DMS114 treated with DMSO at 0.1 percent for 48 hours (cell line): ENCODE measurements at regions not wholly inside any gene's neighbourhood (a gene's known extent, or its start where the extent isn't known, plus 50 kb on each side); places are given as distances from the start of the nearest gene placed in this dataset.
"Not testable (repeated sequence)": the region's sequence is repeated elsewhere in the genome, so short reads cannot be mapped to it uniquely, and the experiment has no call there.

Experiments
- DNase-seq: peaks from one replicate; lab custom pipeline; 2025; ENCODE audit not compliant: unreplicated experiment; lab: John Stamatoyannopoulos, UW

DNA sequence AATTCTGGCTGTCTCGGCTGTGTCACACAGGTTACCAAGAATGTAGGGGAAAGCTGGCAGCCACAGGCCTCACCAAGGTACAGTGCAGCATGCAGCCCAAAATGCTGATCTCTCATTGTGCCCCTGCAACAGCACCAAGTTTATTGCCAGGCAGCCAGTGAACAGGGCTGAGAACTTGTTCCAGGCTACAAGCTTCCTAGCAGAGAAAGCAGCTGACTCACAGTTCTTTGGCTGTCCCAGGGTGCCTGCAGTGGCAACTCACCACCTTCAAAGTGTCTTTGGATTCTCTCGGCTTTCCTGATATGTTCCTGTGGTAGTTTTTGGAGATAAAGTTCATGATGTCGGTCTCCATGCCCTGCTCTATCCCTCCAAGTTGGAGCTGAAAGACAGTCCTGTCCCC lies 719.1 kb upstream of the ANO3 start:
- no peak for DNase-seq

DNA sequence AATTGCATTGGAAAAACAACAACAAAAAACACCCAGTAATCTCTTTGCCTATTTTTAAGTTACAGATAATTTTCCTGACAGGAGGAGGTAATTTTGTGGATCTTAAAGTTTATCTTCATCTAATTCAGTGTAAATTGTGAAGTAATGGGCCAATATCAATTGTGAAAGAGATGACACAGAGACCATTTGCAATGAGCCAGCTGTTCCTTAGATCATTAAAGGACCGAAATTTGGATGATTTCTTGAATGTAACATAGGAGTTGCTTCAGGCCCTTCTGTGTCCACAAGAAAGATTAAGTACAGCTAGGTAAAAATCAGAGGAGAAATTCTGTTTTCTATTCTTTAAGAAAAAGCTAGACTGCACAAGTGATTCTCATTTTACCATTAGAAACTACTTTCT lies 718.5 kb upstream of the ANO3 start:
- no peak for DNase-seq

DNA sequence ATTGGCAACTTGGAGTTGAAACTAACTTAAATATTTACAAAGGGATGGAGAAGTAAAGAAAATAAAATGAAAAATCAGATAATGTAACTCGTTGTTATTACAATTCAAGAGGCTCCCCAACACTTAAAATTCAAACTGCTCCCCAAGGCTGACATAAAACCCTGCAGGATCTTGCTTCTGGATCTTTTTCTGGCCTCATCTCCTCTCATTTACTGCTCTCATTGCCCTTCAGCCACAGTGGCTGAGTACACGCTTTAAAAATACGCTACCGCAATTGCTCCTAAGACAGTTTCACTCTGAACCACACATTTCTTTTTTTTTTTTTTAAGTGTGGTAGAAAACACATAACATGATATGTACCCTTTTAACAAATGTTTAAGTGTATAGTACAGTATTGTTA lies 718.1 kb upstream of the ANO3 start:
- no peak for DNase-seq

DNA sequence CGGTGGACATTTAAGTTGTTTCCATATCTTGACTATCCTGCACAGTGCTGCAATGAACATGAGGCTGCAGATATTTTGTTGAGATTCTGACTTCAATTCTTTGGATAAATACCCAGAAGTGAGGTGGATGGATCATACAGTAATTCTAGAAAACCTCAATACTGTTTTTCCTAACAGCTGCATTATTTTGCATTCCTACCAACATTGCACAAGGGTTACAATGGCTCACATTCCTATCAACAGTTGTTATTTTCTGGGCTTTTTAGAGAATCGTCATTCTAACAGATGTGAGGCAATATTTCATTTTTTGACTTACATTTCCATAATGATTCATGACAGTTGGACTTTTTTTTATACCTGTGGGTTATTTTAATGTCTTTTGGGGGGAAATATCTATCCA lies 716.9 kb upstream of the ANO3 start:
- no peak for DNase-seq

DNA sequence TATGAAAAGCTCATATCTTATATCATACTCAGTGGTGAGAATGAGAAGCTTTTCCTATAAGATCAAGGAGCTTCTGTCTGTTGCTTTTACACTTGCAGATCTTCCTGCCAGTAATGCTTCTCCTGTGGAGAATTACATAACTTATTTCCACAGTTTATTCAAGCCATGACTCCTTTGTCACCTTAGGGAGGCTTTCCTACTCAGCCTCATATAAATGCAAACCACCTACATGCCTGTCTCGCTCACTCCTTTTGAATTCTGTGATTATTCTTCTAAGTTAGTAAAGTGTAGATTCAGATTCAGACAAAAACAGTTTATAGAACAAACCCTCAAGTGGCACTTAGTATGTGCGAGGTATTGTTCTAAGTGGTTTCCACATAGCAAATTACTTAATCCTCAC lies 716.1 kb upstream of the ANO3 start:
- DNase-seq, result no peak

DNA sequence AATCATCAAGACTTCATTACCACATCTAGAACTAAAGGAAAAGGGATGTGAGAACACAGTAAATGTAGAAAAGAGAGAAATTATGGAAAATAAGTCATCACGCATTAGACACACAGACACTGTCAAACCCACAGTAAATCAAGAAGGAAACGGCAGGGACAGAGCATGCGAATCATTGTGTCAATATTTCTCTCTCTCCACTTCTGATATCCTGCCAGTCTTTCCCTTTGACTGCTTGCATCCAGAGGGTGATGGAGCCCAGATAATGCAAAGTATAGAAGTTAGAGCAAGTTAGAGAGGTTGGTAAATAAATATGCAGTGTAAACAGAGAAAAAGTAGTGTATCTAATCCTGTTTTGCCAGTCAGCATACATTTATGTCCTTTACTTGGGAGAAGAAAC lies 706.8 kb upstream of the ANO3 start:
- no peak for DNase-seq

DNA sequence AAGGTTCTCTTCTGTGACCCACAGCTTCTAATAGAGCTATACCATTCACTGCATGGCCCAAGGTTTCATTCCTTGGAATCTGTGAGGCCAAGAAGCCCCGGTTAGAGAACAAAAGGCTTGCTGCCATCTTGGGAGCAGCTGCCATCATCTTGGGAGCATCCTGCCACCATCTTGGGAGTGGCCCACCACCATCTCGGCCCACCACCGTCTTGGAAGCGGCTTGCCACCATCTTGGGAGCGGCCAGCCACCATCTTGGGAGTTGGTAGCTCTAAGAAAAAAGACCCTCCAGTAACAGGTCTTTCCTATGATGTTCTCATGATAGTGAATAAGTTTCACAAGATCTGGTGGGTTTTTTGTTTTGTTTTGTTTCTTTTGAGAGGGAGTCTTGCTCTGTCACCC lies 703.9 kb upstream of the ANO3 start:
- DNase-seq, result no peak

DNA sequence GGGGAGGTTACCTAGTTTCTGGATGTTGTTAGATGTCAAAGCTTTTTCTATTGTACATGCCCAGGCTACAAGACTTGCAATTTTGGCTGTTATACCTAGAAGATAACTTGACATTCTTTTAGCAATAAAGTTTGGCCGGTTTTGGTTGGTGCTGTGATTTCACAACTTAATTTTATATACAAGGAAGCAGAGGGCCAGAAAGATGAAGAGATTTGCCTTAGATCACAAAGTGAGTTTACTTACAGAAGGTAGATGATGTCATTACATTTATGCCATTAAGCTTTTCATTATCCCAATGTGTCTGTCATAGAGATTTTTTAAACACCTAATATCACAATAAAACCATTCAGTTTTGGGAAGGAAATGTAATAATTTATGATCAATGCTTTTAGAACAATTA lies 698.7 kb upstream of the ANO3 start:
- no peak for DNase-seq

DNA sequence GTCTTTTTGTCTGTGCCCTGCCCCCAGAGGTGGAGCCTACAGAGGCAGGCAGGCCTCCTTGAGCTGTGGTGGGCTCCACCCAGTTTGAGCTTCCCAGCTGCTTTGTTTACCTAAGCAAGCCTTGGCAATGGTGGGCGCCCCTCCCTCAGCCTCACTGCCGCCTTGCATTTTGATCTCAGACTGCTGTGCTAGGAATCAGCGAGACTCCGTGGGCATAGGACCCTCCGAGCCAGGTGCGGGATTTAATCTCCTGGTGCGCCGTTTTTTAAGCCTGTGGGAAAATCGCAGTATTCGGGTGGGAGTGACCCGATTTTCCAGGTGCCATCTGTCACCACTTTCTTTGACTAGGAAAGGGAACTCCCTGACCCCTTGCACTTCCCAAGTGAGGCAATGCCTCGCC lies 682.7 kb upstream of the ANO3 start:
- not testable (repeated sequence) for DNase-seq

DNA sequence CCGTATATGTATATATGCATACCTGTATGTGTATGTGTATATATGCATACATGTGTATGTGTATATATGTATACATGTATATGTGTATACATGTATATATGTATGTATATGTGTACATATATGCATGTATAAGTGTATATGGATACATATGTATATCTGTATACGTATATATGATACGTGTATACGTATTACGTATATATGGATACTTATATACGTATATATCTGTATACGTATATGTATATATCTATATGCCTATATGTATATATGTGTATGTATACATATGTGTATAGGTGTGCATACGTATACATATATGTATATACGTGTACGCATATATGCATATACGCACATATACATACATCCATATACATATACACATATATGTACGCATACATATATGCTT lies 681.6 kb upstream of the ANO3 start:
- no peak for DNase-seq

DNA sequence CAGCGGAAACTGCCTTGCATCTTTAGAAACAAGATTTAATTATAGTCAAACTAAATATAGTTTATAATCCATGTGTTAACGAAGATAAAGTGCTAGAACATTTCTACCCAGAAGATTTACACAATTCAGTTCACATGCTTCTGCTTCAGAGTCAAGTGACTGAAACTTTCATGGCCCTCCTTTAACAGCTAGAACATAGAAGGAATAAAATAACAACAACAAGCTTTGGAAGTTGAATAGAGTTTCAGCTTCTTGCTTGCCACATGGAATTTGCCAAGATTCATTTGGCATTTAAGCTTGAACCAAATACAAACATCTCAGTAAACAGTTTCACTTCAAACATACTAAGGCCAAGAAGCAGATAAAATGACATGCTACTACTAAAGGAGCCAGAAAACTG lies 676.3 kb upstream of the ANO3 start:
- DNase-seq, result no peak

DNA sequence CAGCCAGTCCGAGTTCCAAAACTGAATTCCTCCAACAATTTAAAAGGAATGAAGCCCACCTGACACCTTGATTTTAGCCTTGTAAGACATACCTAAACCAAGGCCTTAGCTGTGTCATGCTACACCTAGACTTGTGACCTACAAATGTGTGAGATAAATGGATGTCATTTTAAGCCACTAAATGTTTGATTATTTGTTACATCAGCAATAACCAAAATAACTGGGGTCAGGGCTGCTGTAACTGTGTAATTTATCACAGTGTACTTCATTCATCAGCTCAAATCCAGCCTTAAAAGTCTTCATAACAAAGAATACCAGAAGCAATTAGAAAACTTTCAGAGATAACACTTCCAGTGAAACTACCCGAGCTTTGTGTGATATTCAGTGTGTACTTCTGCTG lies 673.0 kb upstream of the ANO3 start:
- DNase-seq, result no peak

DNA sequence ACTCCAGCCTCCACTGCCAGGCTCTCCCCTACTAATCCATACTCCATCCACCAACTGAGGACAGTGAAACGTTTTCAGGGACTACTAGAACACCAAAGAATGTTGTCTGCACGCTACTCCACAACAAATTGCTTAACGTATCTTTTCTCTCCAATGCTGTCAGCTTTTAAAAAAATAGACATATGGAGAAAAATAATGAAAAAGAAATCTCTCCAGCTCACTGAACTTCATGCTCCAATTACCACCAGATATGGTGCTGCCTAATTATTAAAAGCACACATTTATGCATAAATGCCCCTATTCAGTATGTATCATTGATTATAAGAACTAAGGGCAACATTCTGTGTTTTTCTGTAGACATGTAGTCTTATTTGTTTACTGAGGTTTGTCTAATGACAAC lies 672.2 kb upstream of the ANO3 start:
- no peak for DNase-seq

DNA sequence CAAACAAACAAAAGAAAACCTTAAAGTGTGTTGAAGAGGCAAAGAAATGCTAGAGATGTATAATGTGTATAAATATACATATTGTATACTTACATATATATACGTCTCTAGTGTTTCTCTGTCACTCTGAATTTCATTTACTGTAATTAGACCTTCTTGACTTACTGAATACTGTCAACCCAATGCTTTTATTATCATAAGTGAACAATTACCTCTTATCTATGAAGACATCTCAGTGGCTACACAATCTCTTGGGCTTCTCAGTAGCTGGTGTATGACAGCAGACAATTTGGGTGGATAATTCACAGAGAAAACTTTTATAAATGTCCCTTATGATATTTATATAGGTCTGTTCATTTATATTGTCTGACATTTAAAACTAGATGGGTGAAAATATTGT lies 664.1 kb upstream of the ANO3 start:
- DNase-seq, result no peak

DNA sequence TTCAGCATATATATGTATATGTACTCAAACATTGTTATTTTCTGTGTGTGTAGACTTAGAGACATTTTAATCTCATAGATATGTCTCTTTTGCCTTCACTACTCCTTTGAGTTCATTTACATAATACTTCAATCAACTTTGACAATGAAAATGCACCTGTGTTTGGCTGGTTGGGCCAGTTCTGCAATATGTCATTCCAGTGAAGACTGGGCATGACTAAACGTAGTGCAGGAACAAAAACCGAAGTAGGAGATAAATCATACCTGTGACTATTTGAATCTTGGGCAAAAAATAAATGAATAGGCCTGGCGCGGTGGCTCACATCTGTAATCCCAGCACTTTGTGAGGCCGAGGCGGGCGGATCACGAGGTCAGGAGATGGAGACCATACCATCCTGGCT lies 640.0 kb upstream of the ANO3 start:
- DNase-seq, result no peak

DNA sequence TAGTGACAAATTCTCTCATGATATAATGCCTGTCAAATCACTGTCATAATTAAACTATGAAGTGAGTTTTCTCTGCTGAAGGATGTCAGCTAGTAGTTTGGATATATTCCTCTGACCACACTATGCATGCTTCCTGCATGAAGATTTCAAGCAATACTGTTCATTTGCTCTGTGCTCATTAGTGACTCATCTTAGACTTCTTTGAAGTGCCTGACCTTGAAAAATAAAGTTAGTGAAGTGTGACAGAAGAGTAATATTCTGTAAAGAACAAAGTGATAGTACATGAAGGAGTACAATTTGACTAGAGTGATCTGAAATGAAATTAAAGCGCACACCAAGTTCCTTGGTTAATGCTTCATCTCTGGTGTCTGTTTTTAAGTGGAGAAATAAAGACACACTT lies 629.5 kb upstream of the ANO3 start:
- no peak for DNase-seq

DNA sequence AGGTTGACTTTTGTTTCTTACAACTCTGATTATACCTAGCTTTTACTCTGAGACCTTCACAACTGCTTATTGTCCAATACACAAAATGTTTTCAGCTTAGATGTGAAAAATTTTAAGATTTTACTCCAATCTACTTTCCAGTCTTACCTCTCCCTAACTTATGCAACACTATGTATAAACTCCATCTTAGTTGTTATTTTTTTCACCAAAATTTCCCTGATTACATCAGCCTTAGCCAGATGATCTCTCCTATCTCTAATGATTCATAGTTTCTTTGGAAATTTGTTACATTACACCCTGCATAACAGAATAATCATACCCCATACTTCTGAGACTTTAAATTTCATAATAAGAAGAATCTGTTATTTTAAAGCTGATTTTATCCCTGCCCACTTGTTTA lies 621.0 kb upstream of the ANO3 start:
- no peak for DNase-seq

DNA sequence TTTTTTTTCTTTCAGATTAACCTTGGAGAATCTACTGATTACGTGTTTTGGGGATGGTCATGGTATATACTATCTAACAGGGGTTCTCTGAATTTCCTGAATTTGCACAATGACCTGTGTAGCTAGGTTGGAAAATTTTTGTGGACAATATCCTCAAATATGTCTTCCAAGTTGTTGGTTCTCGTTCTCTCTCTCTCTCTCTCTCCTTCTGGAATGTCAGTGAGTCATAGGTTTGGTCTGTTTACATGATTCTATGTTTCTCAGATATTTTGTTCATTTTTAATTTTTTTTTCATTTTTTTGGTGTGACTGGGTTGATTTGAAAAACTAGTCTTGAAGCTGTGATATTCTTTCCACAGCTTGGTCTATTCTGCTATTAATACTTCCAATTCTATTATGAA lies 604.0 kb upstream of the ANO3 start:
- no peak for DNase-seq

DNA sequence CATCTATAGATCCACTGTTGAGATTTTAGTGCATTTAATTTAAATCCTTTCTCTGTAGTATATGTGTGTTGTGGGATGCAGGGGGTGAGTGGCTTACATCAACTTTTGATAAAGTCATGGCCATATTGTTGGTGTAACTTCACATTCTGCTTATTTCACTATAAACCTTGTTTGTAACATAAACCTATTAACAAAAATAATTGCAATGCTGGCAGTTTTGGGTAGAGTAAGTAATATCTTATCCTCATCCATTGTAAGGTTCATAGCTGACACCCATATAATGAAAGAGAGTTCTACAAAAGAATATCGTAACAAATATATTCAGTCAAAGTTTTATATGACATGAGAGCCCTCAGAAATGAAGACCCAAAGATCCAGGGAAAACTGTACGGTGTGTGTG lies 601.7 kb upstream of the ANO3 start:
- no peak for DNase-seq

DNA sequence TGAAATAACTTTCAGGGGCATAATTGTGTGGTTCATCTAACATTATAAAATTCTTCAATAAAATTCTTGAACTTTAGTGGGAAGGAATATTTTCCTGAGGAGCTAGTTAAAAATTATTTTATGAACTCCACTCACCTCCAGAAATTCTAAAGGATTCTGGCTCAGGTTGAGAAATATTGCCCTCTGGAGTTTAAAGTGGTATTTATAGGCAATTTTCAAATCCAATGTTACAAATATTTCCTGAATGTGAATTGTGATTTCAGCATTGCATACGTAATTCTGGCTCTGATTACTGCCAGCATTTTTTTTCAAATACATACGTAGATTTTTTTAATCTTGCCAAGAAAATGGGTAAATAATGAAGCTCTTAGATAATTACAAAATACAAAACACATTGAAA lies 598.2 kb upstream of the ANO3 start:
- DNase-seq, result no peak

DNA sequence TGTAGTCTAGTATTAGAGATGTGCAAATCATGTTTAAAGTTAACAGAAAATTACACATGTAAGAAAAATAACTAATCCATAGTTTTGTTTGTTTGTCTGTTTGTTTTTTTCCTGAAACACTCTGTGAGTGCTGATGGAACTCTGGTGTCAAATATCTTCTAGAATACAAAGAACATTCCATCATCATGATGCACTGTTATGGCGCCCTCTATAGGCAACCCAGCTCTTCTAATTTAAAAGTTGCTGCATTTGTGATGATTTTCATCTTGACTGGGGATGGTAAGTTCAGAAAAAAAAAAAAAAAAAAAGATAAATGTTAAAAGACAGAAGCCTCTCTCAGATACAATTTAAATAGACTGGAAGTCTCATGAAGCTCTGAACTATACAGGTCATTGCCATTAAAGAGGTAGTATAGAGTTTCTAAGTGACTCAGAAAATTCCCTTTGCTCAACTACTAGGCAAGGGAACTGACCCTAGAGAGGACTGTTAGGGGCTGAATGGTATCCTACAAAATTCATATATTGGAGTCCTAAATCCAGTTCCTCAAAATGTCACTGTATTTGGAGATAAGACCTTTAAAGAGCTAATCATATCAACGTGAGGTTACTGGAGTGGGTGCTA lies 597.2 kb upstream of the ANO3 start:
- DNase-seq, result no peak

DNA sequence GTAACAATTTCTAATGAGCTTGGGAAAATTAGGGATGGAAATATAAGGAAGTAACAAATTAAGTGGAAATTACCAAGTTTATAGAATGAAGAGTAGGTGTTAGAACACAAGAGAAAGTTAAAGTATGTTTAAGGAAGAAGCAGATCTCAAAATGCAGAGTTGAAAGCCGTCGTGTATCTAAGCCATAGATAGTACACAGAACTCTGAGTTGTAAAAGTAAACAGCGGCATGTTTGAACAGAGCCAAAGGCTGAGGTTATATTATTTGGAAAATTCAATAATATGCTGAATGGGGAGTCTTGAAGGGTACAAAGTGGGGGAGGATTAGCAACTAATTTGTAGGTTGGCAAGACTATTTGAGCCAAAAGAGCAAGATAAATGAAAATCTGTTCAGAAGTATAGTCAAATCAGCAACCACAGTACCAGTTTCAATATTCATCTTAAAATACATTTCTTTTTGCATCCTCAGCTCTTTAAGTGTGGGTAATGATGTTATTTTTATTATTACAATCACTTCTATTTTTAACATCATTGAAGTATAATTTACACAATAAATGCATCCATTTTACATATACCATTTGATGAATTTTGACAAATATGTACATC lies 594.8 kb upstream of the ANO3 start:
- DNase-seq, result no peak

DNA sequence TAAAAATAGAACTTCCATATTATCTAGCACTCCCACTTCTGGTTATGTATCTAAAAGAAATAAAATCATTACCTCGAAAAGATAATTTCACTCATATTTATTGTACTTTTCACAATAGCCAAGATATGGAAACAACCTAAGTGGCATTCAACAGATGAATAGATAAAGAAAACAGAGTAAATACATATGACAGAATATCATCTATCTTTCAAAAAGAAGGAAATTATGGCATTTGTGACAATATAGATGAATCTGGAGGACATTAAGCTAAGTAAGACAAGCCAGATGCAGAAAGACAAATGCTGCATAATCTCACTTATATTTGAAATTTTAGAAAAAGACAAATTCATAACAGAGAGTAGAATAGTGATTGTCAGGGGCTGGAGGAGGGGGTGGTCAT lies 590.0 kb upstream of the ANO3 start:
- DNase-seq, result no peak

DNA sequence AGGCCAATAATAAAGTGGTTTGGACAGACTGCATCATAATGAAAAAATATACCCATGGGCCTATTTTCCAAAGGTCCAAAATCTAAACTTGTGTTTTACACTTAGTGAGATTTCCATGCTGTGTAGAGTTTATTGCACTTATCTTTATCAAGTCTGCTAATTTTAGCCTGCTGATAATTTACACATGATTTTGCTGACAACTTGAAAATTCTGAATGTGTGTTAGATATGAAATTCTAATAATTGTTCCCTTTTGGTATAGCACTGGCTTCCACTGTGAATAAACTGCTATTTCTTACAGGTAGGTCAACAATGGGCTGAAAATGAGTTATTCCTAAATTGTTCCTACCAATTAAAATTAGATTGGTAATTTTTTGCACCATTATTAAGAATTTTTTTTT lies 589.1 kb upstream of the ANO3 start:
- DNase-seq, result no peak
